WTC11 (cell line): ENCODE measurements at regions not wholly inside any gene's neighbourhood (a gene's known extent, or its start where the extent isn't known, plus 50 kb on each side); places are given as distances from the start of the nearest gene placed in this dataset.

Experiments
- ATAC-seq: fragments of 200-7000 bp; cut with Tn5 transposase; 2 replicates; pipeline ENCODE4 v1.10.0; 2021; ENCODE audit warnings: mild to moderate bottlenecking, moderate library complexity
- CTCF ChIA-PET: fragments of 300-600 bp; sonication (Branson Sonifier 250); formaldehyde crosslinking; loops from one replicate; lab custom pipeline; 2021; ENCODE audit warnings: antibody characterized with exemption; lab: Charles Lee
- POLR2A ChIA-PET: fragments of 350-600 bp; sonication (Branson Sonifier 250); formaldehyde crosslinking; loops from one replicate; lab custom pipeline; 2021; ENCODE audit warnings: antibody characterized with exemption; lab: Charles Lee
- DNase-seq: peaks from one replicate; pipeline ENCODE4 v3.0.0; 2021; ENCODE audit warnings: low spot score
- H3K27ac Mint-ChIP-seq: 2 replicates; pipeline ENCODE4 v1.8.0; 2021; ENCODE audit warnings: mixed read lengths
- H3K27me3 Mint-ChIP-seq: 2 replicates; pipeline ENCODE4 v1.8.0; 2021; ENCODE audit warnings: low read depth, mild to moderate bottlenecking, moderate library complexity, mixed read lengths
- H3K36me3 Mint-ChIP-seq: 2 replicates; pipeline ENCODE4 v1.8.0; 2021; ENCODE audit warnings: mixed read lengths
- H3K4me1 Mint-ChIP-seq: 2 replicates; pipeline ENCODE4 v1.8.0; 2022; ENCODE audit warnings: mixed read lengths
- H3K4me3 Mint-ChIP-seq: 2 replicates; pipeline ENCODE4 v1.8.0; 2021; ENCODE audit warnings: mild to moderate bottlenecking, moderate library complexity, mixed read lengths
- H3K9me3 Mint-ChIP-seq: 2 replicates; pipeline ENCODE4 v1.8.0; 2021; ENCODE audit warnings: mixed read lengths
- AFF4 ChIP-seq: sonication (generic); formaldehyde crosslinking; IDR thresholded peaks from 2 replicates; pipeline ENCODE4 v1.8.1; 2023; ENCODE audit warnings: mild to moderate bottlenecking, missing genetic modification reagents, borderline replicate concordance
- ATF2 ChIP-seq: sonication (generic); formaldehyde crosslinking; IDR thresholded peaks from 2 replicates; pipeline ENCODE4 v1.8.1; 2022; ENCODE audit warnings: low read depth, missing genetic modification reagents, borderline replicate concordance
- ATF3 ChIP-seq: sonication (generic); formaldehyde crosslinking; conservative IDR thresholded peaks from 2 replicates; pipeline ENCODE4 v1.8.1; 2022; ENCODE audit warnings: mild to moderate bottlenecking, missing genetic modification reagents
- CBFB ChIP-seq: sonication (generic); formaldehyde crosslinking; IDR thresholded peaks from 2 replicates; pipeline ENCODE4 v1.8.1; 2022; ENCODE audit warnings: mild to moderate bottlenecking, low read depth, missing genetic modification reagents
- CREM ChIP-seq: sonication (generic); formaldehyde crosslinking; IDR thresholded peaks from 2 replicates; pipeline ENCODE4 v1.8.1; 2022; ENCODE audit warnings: mild to moderate bottlenecking, missing genetic modification reagents, moderate library complexity
- E2F4 ChIP-seq: sonication (generic); formaldehyde crosslinking; IDR thresholded peaks from 2 replicates; pipeline ENCODE4 v1.8.1; 2022; ENCODE audit warnings: low read depth, mild to moderate bottlenecking, moderate library complexity, missing genetic modification reagents, borderline replicate concordance
- FOXP1 ChIP-seq: sonication (generic); formaldehyde crosslinking; IDR thresholded peaks from 2 replicates; pipeline ENCODE4 v1.8.0; 2022; ENCODE audit warnings: missing genetic modification reagents, mild to moderate bottlenecking, moderate library complexity, borderline replicate concordance
- FOXP4 ChIP-seq: sonication (generic); formaldehyde crosslinking; IDR thresholded peaks from 2 replicates; pipeline ENCODE4 v1.8.0; 2022; ENCODE audit warnings: mild to moderate bottlenecking, missing genetic modification reagents
- MAX ChIP-seq: sonication (generic); formaldehyde crosslinking; IDR thresholded peaks from 2 replicates; pipeline ENCODE4 v1.8.0; 2022; ENCODE audit warnings: mild to moderate bottlenecking, missing genetic modification reagents
- MYBL2 ChIP-seq: sonication (generic); formaldehyde crosslinking; IDR thresholded peaks from 2 replicates; pipeline ENCODE4 v1.8.1; 2023; ENCODE audit warnings: mild to moderate bottlenecking, moderate library complexity, missing genetic modification reagents
- PRRX2 ChIP-seq: fragments of 250-450 bp; sonication (Bioruptor Pico); IDR thresholded peaks from 2 replicates; pipeline ENCODE4 v1.8.0; 2021; ENCODE audit warnings: mild to moderate bottlenecking
- RORB ChIP-seq: fragments of 250-450 bp; sonication (Bioruptor Pico); IDR thresholded peaks from 2 replicates; pipeline ENCODE4 v1.9.0; 2021; ENCODE audit warnings: mild to moderate bottlenecking
- SMAD4 ChIP-seq: sonication (generic); formaldehyde crosslinking; IDR thresholded peaks from 2 replicates; pipeline ENCODE4 v1.8.0; 2022; ENCODE audit warnings: mild to moderate bottlenecking, missing genetic modification reagents
- TCF7 ChIP-seq: sonication (generic); formaldehyde crosslinking; IDR thresholded peaks from 2 replicates; pipeline ENCODE4 v1.8.0; 2022; ENCODE audit warnings: mild to moderate bottlenecking, low read depth, missing genetic modification reagents, moderate library complexity
- TEAD4 ChIP-seq: sonication (generic); formaldehyde crosslinking; IDR thresholded peaks from 2 replicates; pipeline ENCODE4 v1.8.0; 2022; ENCODE audit warnings: mild to moderate bottlenecking, missing genetic modification reagents
- ZBTB43 ChIP-seq: sonication (generic); formaldehyde crosslinking; IDR thresholded peaks from 2 replicates; pipeline ENCODE4 v1.8.1; 2023; ENCODE audit warnings: mild to moderate bottlenecking, missing genetic modification reagents
- ZNF317 ChIP-seq: sonication (generic); formaldehyde crosslinking; IDR thresholded peaks from 2 replicates; pipeline ENCODE4 v1.8.1; 2023; ENCODE audit warnings: low read depth, mild to moderate bottlenecking, moderate library complexity, missing genetic modification reagents, borderline replicate concordance
- ZNF532 ChIP-seq: fragments of 250-450 bp; sonication (Bioruptor Pico); IDR thresholded peaks from 2 replicates; pipeline ENCODE4 v1.9.0; 2021; ENCODE audit warnings: mild to moderate bottlenecking, borderline replicate concordance
- ZSCAN18 ChIP-seq: fragments of 250-450 bp; sonication (Bioruptor Pico); IDR thresholded peaks from 2 replicates; pipeline ENCODE4 v2.1.2; 2022; ENCODE audit warnings: mild to moderate bottlenecking, moderate library complexity

GRCh38 chr2:8484502-8485283, 197.2 kb upstream of the ID2 start:
- DNase-seq (no peak), ATAC-seq (no peak)
- Mint-ChIP-seq H3K9me3 (no peaks in the 10 kb centered on the region), H3K27me3 (no peaks in the 10 kb centered on the region; the same call in 1 of the 2 replicates), H3K27ac (no peak overlapping the region), H3K4me1 (peaks cover 5% of the 10 kb centered on the region), H3K36me3 (no peaks in the 10 kb centered on the region), H3K4me3 (no peak overlapping the region)
- CTCF ChIA-PET: no interaction called here
- POLR2A ChIA-PET: no interaction called here
- TF ChIP-seq ZNF532 (CRISPR knock-in tag): no peak
- TF ChIP-seq TEAD4 (CRISPR knock-in tag): no peak
- no peak for TF ChIP-seq FOXP1 (CRISPR knock-in tag)
- no peak for TF ChIP-seq CREM
- no peak for TF ChIP-seq ATF3 (CRISPR knock-in tag)
- TF ChIP-seq FOXP4 (CRISPR knock-in tag): no peak
- no peak for TF ChIP-seq ATF2 (CRISPR knock-in tag)
- no peak for TF ChIP-seq AFF4 (CRISPR knock-in tag)
- no peak for TF ChIP-seq PRRX2 (CRISPR knock-in tag)
- TF ChIP-seq CBFB: no peak
- TF ChIP-seq ZNF317: no peak
- no peak for TF ChIP-seq SMAD4
- no peak for TF ChIP-seq MAX (CRISPR knock-in tag)
- TF ChIP-seq ZBTB43 (CRISPR knock-in tag): no peak
- TF ChIP-seq RORB (CRISPR knock-in tag): no peak
- TF ChIP-seq TCF7 (CRISPR knock-in tag): no peak
- no peak for TF ChIP-seq E2F4
- no peak for TF ChIP-seq ZSCAN18 (CRISPR knock-in tag)
- TF ChIP-seq MYBL2 (CRISPR knock-in tag): no peak
